Fibroblast of lung (primary cell): ENCODE measurements at regions not wholly inside any gene's neighbourhood (a gene's known extent, or its start where the extent isn't known, plus 50 kb on each side); places are given as distances from the start of the nearest gene placed in this dataset.
"Not testable (repeated sequence)": the region's sequence is repeated elsewhere in the genome, so short reads cannot be mapped to it uniquely, and the experiment has no call there.

Experiments
- CTCF ChIP-seq, 2 donors: IDR thresholded peaks in 1 of 2; conservative IDR thresholded peaks in 1 of 2; 1 replicate in 1 of 2; 2 replicates in 1 of 2; pipeline ENCODE4 v1.5.1; 2011 to 2012; ENCODE audit warnings: low read length in 2 of 2, control low read depth in 1 of 2, inconsistent platforms in 1 of 2, low read depth in 1 of 2, mild to moderate bottlenecking in 1 of 2
- EZH2 ChIP-seq: IDR thresholded peaks from 2 replicates; pipeline ENCODE4 v1.5.1; 2012; ENCODE audit warnings: low read length, control low read depth, mild to moderate bottlenecking; ENCODE audit errors: missing control alignments

GRCh38 chr18:4917509-4917908 is 279.5 kb downstream of the AKAIN1 start:
- not testable (repeated sequence) for TF ChIP-seq CTCF (conservative IDR thresholded peaks at IDR 0.05 in 1 of 2, IDR thresholded peaks at IDR 0.05 in 1 of 2; ENCODE audit: low read depth in 1 of 2, low read length in 2 of 2); EZH2
